Inferior parietal cortex (tissue), 1 donor: ENCODE measurements at regions not wholly inside any gene's neighbourhood (a gene's known extent, or its start where the extent isn't known, plus 50 kb on each side); places are given as distances from the start of the nearest gene placed in this dataset.
"Not testable (repeated sequence)": the region's sequence is repeated elsewhere in the genome, so short reads cannot be mapped to it uniquely, and the experiment has no call there.

Source experiments
- DNase-seq: peaks from one replicate; pipeline ENCODE4 v3.0.0-alpha.2; 2016; ENCODE audit errors: extremely low spot score

DNA sequence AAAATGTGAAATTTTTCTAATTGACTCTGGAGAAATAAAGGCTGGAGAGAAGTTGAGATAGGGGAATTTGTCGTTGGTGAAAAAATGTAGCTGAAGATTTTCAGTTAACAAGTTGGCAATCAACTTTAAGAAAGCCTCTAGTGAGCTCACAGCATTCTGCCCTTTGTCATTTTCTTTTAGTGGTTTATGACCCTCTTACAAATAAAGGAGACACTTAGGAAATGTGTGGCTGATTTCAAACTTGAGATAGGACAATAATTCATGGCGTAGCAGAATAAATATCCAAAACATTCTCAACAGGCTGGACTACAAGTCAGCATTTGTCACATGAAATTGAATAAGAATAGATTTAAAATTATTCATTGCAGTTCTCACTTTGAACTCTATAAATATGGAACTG lies 412.5 kb upstream of the SPHKAP start:
- no peak for DNase-seq

DNA sequence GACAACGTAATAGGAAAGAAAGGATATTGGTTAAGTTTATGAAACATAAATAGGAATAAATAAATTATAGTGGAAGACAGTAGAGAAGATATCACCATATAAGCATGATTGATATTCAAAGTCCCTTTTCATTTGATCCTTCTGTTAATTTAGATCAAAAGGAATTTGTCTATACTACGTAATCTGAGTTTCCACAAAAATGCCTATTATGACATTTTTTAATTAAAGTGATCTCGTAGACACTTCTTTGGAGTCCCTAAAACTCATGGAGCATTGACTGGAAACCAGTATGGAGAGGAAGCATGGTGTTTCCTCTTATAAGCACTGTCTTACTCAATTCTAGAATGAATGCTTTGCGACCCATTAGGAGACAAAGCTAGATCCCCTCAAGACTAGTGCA lies 411.4 kb upstream of the SPHKAP start:
- no peak for DNase-seq

DNA sequence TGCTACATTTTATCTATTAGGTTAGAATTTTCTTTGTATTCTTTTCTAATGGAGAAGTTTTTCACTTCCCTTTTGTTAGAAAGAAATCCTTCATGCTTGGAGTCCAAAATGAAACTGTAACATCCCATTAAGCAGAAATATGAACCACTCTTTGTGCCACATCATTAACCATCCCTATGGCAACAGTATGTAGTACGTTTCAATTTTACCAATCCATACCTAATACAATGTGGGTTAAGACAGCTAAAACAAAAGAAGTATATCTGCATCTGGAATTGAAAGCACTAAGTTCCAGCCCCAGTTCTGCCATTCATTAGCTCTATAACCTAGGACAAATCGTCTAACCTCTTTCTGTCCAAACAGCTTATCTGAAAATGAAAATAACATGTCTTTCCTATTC lies 409.2 kb upstream of the SPHKAP start:
- no peak for DNase-seq

DNA sequence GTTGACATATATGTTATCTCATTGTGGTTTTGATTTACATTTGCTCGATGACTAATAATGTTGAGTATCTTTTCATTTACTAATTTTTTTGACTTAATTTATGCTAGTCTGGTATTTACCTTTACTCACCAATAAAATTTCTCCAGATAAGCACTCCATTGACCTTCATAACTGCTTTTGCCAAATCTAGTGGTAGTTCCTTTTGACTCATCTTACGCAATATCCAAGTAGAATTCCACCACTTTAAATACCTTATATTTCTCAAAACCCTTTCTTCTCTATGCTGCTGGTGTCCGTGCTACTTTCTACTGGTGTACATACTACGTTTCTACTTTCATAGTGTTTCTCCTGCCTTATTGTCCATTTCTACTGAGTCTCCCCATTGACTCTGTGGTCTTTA lies 407.6 kb upstream of the SPHKAP start:
- no peak for DNase-seq

DNA sequence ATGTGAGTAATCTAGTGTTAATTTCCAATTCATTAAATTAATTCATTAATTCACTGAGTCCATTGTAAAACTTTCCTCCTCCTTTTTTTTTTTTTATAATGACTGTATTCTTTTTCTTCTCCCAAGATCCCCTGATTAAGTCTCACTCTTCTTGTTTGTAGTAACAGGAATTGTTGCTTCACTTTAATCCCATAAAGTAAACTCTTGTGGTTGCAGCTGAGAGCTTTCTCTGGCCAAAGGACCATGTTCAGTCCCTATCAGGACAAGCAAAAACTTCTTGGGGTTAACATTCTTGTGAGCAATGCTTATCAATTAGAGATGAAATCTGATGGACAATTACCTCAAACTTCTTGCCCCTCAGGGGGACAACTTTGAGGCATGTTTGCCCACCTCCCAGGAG lies 400.2 kb upstream of the SPHKAP start:
- DNase-seq, result no peak

DNA sequence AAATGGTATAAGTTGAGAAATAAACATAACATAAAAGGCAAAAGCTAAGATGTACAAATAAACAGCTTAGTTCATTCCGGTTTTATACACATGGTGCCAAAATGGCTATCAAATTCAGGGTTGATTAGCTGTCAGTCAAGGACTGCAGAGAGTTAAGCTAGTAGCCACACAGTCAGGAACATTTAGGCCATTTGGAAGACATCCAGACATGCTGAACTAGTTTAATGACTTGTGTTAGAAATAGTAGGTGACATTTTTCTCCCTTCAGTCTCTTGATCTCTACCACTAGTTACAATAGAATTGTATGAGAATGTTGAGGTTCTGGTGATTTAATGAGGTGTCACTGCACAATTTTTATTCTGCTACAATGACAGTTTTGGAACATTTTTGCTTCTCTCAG lies 394.4 kb upstream of the SPHKAP start:
- DNase-seq, result no peak

DNA sequence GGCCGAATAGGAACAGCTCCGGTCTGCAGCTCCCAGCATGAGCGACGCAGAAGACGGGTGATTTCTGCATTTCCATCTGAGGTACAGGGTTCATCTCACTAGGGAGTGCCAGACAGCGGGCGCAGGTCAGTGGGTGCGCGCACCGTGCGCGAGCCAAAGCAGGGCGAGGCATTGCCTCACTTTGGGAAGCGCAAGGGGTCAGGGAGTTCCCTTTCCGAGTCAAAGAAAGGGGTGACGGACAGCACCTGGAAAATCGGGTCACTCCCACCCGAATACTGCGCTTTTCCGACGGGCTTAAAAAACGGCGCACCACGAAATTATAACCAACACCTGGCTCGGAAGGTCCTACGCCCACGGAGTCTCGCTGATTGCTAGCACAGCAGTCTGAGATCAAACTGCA lies 386.8 kb upstream of the SPHKAP start:
- DNase-seq, result not testable (repeated sequence)

DNA sequence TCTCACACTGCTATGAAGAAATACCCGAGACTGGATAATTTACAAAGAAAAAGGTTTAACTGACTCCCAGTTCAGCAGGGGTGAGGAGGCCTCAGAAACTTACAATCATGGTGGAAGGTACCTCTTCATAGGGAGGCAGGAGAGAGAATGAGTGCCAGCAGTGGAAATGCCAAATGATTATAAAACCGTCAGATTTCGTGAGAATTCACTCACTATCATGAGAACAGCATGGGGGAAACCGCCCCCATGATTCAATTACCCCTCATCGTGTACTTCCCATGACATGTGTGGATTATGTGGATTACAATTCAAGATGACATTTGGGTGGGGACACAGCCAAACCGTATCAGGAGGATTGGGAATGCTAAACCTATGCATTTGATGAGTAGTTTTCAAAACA lies 380.3 kb upstream of the SPHKAP start:
- no peak for DNase-seq

DNA sequence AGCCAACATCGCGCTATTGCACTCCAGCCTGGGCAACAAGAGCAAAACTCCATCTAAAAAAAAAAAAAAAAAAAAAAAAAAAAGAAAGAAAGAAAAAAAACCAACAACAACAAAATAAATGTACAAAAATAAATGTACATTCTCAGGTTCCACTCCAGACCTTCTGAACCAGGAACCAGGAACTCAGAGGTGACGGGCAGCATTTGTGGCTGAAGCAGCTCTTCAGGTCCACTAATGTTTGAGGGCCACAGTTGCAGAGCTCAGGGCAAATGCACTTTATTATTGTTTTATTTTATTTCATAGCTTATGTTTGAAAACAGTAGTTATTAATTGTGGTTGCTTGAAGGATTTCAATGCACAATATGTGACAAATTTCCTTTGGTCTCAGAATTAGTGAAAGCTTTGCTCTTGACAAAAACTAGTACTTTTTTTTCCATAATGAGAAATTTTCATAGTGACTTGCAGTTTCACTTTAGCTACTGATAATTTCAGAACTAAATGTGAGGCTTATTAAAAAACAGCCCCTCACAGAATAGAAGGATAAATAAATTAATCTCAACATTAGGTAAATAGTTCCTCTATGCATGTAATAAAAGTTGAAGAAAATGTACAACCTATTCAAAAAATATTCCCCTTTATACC lies 378.4 kb upstream of the SPHKAP start:
- DNase-seq, result no peak

DNA sequence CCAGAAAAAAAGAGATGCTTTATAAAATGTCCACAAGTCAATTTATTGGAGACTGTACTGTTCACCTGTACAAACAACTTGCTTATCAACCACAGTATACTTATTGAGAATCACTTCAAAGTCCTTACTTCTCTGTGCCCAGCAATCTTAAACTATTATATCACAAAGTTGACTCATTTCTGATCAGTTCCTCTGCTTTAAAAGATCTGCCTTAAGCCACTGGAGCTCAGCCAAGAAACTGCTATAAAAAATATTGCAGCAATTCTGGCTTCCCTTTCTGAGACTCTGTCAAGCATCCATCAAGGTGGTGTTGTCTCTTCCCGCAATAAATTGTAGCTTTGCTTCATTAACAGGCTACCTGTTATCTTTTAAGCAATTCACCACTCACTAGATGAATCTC lies 375.2 kb upstream of the SPHKAP start:
- DNase-seq, result no peak

DNA sequence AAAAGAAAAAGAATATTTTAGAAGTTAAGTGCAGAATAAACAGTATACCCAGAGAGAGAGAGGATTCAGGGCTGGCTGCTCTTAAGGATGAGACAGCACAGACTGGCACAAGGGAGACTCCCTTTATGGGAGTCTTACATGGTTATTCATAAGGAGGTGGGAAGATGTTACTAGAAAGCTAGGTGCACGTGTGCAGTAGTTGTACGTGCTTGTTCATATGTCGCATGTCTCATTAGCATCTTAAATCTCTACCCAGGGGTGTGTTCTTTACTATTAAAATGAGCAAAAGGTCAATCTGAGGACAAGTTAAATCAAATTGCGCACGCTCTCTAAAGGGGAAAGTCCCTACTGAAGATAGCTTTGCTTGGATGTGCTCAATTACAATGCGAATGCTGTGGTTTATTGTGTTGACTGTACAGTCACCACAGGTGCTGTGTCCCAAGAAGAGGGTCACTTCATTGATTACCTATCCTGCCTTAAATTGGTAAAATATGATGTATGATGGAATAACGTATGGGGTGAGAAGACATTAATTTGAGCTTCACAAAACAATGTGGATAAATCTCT lies 368.0 kb upstream of the SPHKAP start:
- DNase-seq, result no peak

DNA sequence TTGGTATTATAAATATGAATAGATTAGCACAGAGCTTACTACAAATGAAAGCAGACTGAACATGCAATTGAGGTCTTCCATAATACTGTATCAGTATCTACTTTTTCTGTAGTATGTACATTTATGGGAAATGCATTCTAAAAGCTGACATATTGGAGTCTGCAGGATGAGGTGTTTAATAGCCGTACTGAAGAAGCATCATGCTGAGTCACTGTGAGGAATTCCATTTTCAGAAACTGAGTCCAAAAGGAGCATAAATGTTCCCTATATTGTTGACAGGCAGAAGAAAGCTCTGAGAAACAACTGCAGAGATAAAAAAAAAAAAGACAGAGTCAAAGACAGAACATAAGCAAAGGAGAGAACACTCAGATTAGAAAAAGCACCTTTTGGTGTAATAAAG lies 366.7 kb upstream of the SPHKAP start:
- DNase-seq, result no peak

DNA sequence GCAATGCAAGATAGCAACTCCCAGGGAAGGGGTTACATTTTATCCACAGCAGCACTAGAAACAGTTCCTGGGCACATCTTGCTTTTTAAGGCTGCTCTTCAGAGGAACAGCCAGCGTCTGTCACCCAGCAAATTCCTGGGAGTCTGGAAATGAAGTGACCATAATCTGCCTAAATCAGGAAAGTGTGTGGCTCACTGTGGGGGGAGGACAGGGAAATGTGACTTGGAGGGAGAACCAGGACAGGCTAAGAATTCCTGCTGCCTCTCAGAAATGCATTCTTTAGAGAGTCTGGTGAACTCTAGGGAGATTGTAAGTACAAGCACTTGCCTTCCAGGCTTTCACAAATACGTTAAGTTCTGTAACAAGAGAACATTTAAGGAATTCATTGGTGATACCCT lies 364.3 kb upstream of the SPHKAP start:
- DNase-seq, result no peak

DNA sequence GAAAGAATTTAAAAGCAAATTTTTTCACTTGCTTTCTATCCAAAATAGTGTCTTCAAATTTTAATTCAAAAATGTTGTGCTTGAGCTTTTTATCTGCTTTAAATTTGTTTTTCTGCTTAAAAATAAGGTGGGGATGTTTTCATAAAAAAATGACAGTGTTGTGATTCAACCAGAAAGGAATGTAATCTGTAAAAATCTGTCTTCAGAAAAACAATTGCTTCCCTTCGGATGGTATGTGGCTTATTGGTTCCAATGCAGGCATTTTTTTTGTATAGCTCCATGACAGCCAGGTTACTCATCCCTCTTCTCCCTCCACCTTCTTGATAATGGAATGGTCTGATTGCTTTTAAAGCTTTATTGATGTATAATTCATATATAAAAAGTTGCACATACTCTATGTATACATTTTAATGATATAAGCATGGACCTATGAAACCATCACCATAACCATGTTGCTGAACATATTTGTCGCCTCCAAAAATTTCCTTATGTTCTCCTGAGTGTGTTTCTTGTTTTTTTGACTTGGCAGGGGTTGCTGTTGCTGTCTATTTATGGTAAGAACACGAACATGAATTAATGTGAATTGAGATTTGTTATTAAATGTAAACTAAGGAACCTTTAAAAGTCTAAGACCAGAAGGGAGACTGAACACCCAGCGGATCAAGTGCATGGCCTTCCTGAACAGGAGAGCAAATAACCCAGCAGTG lies 363.7 kb upstream of the SPHKAP start:
- no peak for DNase-seq

DNA sequence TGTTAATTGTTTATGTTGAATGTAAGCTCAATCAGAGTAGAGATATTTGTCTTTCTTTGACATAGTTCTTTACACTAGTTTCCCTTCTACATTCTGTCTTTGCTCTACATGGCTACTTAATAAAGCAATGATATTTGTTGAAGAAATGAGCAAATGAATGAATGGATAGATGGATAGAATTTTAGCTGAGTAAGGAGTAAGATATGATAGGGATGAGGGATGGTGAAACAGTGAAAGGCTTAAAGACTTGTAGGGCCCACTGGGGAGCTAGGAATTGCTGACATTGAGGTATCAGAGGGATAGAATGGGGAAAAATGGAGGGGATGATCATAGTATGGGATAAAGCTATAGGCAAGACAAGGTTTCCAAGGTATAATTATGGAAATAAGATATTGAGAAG lies 361.6 kb upstream of the SPHKAP start:
- DNase-seq, result no peak

DNA sequence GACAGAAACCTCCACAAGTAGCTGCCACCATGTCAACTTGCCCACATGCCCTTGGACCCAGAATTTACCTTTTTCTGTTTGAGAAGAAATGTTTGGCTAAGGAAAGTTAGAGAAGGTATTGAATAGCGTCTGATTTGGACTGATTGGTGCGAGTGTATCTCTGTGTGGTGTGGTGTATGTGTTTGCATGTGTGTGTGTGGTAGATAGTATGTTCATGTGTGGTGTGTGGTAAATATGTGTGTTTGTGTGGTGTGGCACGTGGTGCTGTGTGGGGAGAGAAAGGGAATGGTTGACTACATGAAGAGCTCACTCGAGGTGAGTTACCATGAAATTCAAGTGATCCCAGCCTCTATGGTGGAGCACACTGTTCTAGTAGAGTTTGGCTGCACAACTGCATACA lies 360.8 kb upstream of the SPHKAP start:
- no peak for DNase-seq

DNA sequence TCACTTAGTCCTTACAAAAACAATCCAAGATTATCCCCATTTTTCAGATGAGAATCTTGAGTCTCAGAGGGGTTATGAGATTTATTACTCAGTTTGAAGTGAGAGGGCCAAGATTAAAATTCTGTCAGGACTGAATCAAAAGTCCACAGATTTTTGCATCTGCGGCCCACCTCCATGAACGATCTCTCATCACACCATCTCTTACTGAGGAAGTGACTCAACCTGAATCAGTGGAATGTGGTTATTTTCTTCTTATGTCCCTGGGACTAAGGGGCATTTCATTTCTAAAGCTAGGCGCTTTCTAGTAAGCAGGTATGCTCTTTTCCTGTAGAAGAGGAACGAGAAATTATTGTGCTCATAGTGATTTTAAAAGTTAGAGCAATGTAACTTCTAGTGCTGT lies 360.3 kb upstream of the SPHKAP start:
- no peak for DNase-seq

DNA sequence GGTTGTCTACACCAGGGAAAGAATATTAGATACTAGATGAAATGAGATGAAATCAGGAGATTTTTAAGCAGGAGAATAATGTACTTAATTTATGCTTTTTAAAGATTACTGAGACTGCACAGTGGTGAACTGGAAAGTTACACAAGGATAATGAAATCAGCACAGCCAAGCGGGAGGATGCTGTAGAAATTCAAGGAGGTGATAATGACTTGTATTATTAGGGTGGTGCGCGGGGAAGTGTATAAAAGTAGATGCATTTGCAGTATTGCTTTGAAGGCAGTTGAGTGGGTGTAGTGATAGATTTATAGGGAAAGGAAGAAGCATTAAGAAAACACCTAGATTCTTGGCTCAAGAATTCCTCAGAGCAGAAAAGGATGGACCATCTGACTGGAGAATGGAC lies 359.5 kb upstream of the SPHKAP start:
- no peak for DNase-seq

DNA sequence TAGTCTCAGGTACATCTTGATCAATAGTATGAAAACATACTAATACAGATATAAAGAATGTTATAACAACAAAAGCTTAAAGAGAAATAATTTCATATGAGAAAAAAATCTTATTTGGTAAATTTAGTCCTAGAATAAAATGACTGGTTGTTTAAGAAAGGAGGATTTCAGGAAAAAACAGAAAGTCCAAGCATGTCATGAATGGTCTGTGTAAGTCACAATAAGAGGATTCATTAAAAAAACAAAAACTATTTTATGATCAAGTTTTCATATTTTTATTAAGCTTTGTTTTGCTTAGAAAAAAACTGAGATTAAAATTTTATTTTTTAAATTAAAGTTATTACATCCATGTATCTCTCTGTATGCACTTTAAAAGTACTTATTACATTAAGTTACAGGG lies 353.9 kb upstream of the SPHKAP start:
- no peak for DNase-seq

DNA sequence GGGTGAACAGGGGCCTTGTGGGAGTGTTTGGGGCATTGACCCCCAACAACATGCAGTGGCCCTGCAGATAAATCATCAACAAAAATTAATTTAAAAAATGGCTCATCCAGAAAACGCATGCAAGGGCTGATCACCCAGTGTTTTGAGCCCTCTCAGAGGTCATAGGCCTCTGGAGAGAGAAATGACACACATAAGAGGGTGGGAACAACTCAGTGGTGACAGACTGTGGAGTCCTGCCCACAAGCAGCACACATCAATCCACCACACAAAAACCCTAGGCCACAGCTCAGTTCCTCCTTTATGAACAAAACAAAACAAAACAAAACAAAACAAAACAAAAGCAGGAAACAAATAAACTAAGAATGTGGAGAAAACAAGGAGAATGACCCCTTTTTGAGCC lies 351.7 kb upstream of the SPHKAP start:
- DNase-seq, result no peak

DNA sequence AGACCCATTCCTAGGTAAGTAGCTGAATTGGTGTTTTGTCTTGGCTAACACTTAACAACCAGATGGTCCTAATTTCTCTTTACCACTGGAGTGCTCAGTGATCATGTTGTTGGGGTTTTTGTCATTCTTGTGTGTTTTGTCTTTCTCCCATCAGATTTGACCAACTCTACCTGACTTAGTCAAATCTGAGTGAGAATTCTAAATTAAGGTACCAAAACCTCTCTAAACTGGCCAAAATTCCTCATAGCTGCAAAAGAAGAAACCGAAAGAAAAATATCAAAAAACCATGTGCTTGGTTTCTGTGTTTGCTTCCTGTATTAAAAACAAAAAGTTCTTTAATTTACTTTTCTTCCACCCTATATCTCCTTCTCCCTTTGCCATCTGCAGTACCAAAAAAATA lies 350.7 kb upstream of the SPHKAP start:
- no peak for DNase-seq

DNA sequence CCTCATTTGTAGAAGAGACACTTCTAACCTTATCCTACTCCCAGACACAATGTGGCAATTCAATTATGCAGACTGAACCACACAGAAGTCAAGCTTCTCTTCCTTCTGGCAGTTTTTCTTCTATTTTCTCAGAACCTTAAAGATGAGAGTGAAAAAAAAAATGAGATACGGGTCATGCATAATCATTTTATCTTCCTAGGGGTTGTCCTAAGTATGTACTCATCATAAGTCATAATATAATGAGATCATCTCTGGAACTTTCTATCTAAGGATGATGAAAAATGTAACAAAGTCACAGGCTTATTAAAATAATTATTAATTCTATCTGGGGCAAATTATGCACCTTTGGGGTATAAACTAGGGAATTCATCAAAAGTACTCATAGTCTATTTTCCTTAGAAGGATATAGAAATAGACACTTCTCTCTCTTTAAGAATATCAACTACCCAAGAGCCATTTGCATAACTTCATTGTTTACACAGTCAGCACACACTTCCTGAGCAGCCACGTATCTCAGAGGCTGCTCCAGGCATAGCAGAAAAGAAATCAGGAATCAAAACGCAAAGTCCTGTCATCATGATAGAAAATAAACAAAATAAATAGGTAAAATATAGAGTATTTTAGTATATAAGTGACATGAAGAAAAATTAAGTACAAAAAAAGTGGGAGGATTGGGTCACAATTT lies 345.9 kb upstream of the SPHKAP start:
- no peak for DNase-seq

DNA sequence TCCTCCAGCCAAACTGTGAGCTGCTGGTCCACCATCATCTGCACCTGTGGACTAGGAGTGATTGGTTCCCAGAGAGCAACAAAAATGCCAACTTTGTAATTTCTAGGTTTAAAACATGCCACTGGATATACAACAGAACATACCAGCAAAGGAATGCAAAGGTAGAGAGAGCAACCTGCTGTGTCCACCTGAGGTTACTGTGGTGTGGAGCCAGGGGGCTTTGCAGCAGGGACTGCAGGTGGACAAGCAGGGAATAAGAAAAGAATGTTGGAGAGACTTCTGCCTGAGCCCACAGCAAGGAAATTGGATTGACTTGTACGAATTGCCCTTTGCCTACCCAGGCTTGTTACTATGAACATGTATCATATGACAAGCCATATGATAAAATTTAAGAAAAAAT lies 345.2 kb upstream of the SPHKAP start:
- no peak for DNase-seq
